Adipocyte (in vitro differentiated cells): ENCODE measurements at regions not wholly inside any gene's neighbourhood (a gene's known extent, or its start where the extent isn't known, plus 50 kb on each side); places are given as distances from the start of the nearest gene placed in this dataset.

Source experiments
- DNase-seq: peaks from one replicate; pipeline ENCODE4 v3.0.0-alpha.2; 2015; ENCODE audit warnings: low read depth
- H3K27me3 ChIP-seq: replicated peaks from 2 replicates; pipeline ENCODE4 v1.7.0; 2013; ENCODE audit warnings: mild to moderate bottlenecking, low read length, moderate library complexity; ENCODE audit not compliant: control insufficient read depth, insufficient read depth
- H3K36me3 ChIP-seq: 2 replicates; pipeline ENCODE4 v1.7.0; 2013; ENCODE audit warnings: low read length, mild to moderate bottlenecking, moderate library complexity; ENCODE audit not compliant: control insufficient read depth, insufficient read depth, severe bottlenecking
- H3K4me1 ChIP-seq: 2 replicates; pipeline ENCODE4 v1.7.0; 2013; ENCODE audit warnings: mild to moderate bottlenecking, low read length, moderate library complexity; ENCODE audit not compliant: control insufficient read depth, insufficient read depth
- H3K4me3 ChIP-seq: 2 replicates; pipeline ENCODE4 v1.7.0; 2013; ENCODE audit warnings: mild to moderate bottlenecking, low read length, moderate library complexity
- H3K9ac ChIP-seq: 2 replicates; pipeline ENCODE4 v1.7.0; 2013; ENCODE audit warnings: mild to moderate bottlenecking, low read length, moderate library complexity
- H3K9me3 ChIP-seq: 2 replicates; pipeline ENCODE4 v1.7.0; 2013; ENCODE audit warnings: mild to moderate bottlenecking, low read length, moderate library complexity; ENCODE audit not compliant: control insufficient read depth

DNA sequence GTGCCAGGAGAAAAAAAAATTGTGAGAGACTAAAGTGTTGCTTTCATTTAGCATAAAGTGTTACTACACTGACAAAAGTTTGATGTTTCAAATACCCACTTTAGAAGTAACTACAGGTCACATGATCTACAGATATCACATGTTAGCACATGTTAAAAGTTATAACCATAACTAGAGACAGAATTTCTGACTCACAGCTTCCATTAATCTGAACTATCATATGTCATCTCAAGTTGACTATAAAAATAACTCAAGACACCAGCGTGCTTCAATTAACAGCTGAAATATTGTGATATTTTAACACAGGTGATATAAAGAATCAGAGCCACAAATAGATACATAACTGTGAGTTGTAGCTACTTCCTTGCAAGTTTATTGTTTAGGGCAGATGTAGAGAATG lies 591.5 kb upstream of the PITX2 start:
- H3K9me3 ChIP-seq: no peaks in the 10 kb centered on the region
- no peaks in the 10 kb centered on the region for H3K4me1 ChIP-seq
- H3K36me3 ChIP-seq: no peaks in the 10 kb centered on the region
- no peak overlapping the region for H3K4me3 ChIP-seq
- no peak for DNase-seq
- no peaks in the 10 kb centered on the region for H3K27me3 ChIP-seq
- no peak overlapping the region for H3K9ac ChIP-seq

GRCh38 chr4:111215755-111216154 lies 592.9 kb upstream of the PITX2 start:
- Histone ChIP-seq H3K4me1 (no peaks in the 10 kb centered on the region), H3K4me3 (no peak overlapping the region), H3K27me3 (no peaks in the 10 kb centered on the region), H3K9me3 (no peaks in the 10 kb centered on the region), H3K36me3 (no peaks in the 10 kb centered on the region), H3K9ac (no peak overlapping the region)
- DNase-seq: no peak

DNA sequence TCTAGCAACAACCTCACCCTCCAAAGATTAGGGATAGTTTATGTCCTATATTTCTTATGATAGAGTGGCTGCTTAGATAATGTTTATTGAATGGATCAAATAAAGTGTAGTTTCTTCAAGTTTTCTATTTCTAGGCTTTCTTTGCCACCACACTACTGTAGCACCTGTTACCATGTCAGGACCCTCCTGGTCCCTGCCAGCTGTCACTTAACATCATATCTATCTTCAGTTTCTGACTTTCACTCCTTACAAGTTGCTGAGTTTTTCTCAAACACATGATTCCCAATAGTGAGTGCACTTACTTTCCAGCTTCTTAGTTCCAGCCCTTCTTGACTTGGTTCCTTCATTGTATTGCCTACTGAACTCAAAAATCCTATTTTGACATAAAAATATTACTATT lies 593.9 kb upstream of the PITX2 start:
- no peak for DNase-seq
- no peaks in the 10 kb centered on the region for H3K4me1 ChIP-seq
- no peak overlapping the region for H3K4me3 ChIP-seq
- H3K9me3 ChIP-seq: no peaks in the 10 kb centered on the region
- no peaks in the 10 kb centered on the region for H3K36me3 ChIP-seq
- no peak overlapping the region for H3K9ac ChIP-seq
- no peaks in the 10 kb centered on the region for H3K27me3 ChIP-seq

GRCh38 chr4:111221371-111221770 lies 598.5 kb upstream of the PITX2 start:
- H3K36me3 ChIP-seq: no peaks in the 10 kb centered on the region
- H3K27me3 ChIP-seq: no peaks in the 10 kb centered on the region
- no peak overlapping the region for H3K4me3 ChIP-seq
- H3K9ac ChIP-seq: no peak overlapping the region
- H3K9me3 ChIP-seq: no peaks in the 10 kb centered on the region
- no peaks in the 10 kb centered on the region for H3K4me1 ChIP-seq
- no peak for DNase-seq

DNA sequence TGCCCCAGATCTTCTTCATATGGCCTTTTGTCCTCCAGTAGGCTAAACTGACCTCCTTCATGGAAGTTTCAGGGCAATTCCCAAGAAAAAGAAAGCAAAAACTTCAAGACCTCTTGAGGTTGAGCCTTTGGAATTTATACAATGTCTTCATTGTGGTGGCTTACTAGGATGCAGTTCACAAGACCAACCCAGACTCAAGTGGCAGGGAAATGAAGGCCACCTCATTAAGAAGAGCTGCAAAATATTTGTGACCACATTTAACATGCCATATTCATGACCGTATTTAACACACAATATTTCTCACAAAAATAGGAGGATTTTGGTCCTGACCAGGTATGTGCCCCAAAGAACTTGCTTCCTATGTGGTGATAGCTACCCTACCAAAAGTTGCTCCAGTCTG lies 605.5 kb upstream of the PITX2 start:
- Histone ChIP-seq H3K9ac (no peak overlapping the region), H3K9me3 (no peaks in the 10 kb centered on the region), H3K36me3 (no peaks in the 10 kb centered on the region), H3K4me1 (peaks cover 5% of the 10 kb centered on the region), H3K4me3 (no peak overlapping the region), H3K27me3 (no peaks in the 10 kb centered on the region)
- no peak for DNase-seq

DNA sequence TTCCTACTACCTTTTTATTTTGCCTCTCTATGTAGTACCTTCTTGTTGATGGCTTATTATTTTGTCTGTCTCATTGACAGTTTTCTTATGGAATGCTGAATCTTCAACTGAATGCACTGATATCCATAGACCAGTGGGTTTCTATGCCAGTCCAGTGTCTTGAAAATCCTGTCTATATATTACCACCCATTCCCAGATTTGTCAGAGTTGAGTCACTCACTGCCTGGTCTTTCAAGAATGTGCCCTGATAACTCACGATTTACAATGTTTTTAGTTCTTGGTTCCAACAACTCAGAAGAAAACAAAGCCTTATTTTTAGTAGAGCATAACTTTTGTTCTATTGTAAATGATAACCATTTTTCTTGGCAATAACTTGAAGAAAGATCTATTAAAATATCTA lies 606.0 kb upstream of the PITX2 start:
- no peaks in the 10 kb centered on the region for H3K27me3 ChIP-seq
- peaks cover 5% of the 10 kb centered on the region for H3K4me1 ChIP-seq
- no peak overlapping the region for H3K9ac ChIP-seq
- no peaks in the 10 kb centered on the region for H3K9me3 ChIP-seq
- H3K4me3 ChIP-seq: no peak overlapping the region
- H3K36me3 ChIP-seq: no peaks in the 10 kb centered on the region
- DNase-seq: peak; percentile 41

GRCh38 chr4:111230265-111230664 lies 607.4 kb upstream of the PITX2 start:
- Histone ChIP-seq H3K4me1 (peaks cover 5% of the 10 kb centered on the region), H3K9me3 (no peaks in the 10 kb centered on the region), H3K27me3 (no peaks in the 10 kb centered on the region), H3K4me3 (no peak overlapping the region), H3K36me3 (no peaks in the 10 kb centered on the region), H3K9ac (no peak overlapping the region)
- peak; percentile 28 for DNase-seq

GRCh38 chr4:111231281-111231680 lies 608.4 kb upstream of the PITX2 start:
- no peak overlapping the region for H3K9ac ChIP-seq
- no peak for DNase-seq
- no peaks in the 10 kb centered on the region for H3K9me3 ChIP-seq
- no peaks in the 10 kb centered on the region for H3K36me3 ChIP-seq
- H3K4me1 ChIP-seq: peaks cover 5% of the 10 kb centered on the region
- H3K27me3 ChIP-seq: no peaks in the 10 kb centered on the region
- no peak overlapping the region for H3K4me3 ChIP-seq

DNA sequence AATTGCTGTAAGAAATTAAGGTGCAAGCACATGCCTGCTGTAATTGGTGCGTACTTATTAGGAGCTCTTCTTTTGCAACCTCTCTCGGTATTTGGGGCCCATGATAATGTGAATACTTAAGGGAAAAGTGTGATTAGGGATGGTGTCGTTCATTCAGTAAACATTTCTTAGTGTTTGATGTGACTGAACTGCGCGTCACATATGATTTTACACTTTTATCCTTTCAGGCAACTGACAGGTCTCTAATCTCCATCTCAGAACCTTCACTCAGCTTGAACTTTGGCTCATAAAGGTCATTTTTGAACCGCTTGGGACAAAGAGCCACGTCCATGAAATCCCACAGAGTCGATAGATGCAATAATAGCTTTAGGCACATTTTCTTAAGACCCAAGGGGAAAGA lies 612.1 kb upstream of the PITX2 start:
- no peak for DNase-seq
- Histone ChIP-seq H3K4me3 (no peak overlapping the region), H3K4me1 (no peaks in the 10 kb centered on the region), H3K9ac (no peak overlapping the region), H3K9me3 (no peaks in the 10 kb centered on the region), H3K36me3 (no peaks in the 10 kb centered on the region), H3K27me3 (no peaks in the 10 kb centered on the region)

DNA sequence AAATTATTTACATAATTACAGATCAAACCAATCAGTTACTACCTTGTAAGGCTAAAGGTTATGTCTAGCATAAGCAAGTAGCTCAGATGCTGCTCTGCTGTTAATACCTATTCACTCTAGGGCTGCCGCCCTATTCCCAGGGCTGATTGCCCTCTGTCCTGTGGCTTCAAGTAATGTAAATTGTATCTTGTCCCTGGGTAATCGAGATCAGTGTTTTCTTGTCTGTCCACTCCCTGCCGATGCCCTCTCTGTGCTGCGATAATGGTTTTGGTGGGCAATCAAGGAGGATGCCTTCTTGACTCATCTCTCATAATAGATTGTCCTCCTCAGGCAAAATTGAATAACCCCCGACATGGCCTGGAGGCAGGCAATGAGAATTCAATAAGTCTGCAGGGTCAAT lies 641.0 kb upstream of the PITX2 start:
- no peaks in the 10 kb centered on the region for H3K27me3 ChIP-seq
- no peaks in the 10 kb centered on the region for H3K36me3 ChIP-seq
- no peak overlapping the region for H3K9ac ChIP-seq
- no peaks in the 10 kb centered on the region for H3K4me1 ChIP-seq
- no peak for DNase-seq
- no peaks in the 10 kb centered on the region for H3K9me3 ChIP-seq
- H3K4me3 ChIP-seq: no peak overlapping the region

DNA sequence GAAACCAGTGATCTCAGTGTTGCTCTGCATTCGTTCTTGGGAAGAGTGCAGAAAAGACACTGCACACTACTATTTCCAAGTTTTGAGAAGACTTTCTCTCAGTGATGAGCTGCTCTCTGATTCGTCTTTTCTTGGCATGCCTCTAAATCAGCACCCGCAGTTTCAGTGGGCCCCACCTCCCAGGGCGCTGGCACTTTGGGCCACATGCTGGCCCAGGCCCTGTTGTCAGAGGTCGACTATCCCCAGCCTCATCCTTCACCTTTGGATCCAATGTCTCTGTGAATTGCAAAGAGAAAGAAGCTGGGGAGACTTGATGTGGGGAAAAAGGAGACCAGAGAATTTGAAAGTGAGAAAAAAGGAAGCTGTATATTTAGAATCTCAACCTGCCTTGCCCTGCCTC lies 644.1 kb upstream of the PITX2 start:
- H3K4me3 ChIP-seq: no peak overlapping the region
- no peaks in the 10 kb centered on the region for H3K36me3 ChIP-seq
- no peak for DNase-seq

GRCh38 chr4:111267786-111268185 lies 644.9 kb upstream of the PITX2 start:
- H3K9me3 ChIP-seq: no peaks in the 10 kb centered on the region
- DNase-seq: no peak
- no peaks in the 10 kb centered on the region for H3K27me3 ChIP-seq
- H3K36me3 ChIP-seq: no peaks in the 10 kb centered on the region
- H3K4me3 ChIP-seq: no peak overlapping the region
- no peak overlapping the region for H3K9ac ChIP-seq
- H3K4me1 ChIP-seq: peaks cover 11% of the 10 kb centered on the region

More for the DNA sequence above, 644.1 kb upstream of the PITX2 start:
- Histone ChIP-seq H3K9me3 (no peaks in the 10 kb centered on the region), H3K9ac (no peak overlapping the region), H3K4me1 (peaks cover 11% of the 10 kb centered on the region), H3K27me3 (no peaks in the 10 kb centered on the region)
